ENCODE measurements at regions not wholly inside any gene's neighbourhood (a gene's known extent, or its start where the extent isn't known, plus 50 kb on each side); places are given as distances from the start of the nearest gene placed in this dataset.

GRCh38 chr5:98651715-98652114, 121.7 kb upstream of the RGMB start:
- no peak for TF ChIP-seq CTCF (IDR thresholded peaks at IDR 0.05)
- no peak for TF ChIP-seq POLR2A (IDR thresholded peaks at IDR 0.05)
